GM12892 (cell line): ENCODE measurements at regions not wholly inside any gene's neighbourhood (a gene's known extent, or its start where the extent isn't known, plus 50 kb on each side); places are given as distances from the start of the nearest gene placed in this dataset.

Experiments used
- DNase-seq: peaks from one replicate; pipeline ENCODE4 v3.0.0; 2011; ENCODE audit not compliant: insufficient read length
- FAIRE-seq: peaks from 2 replicates; lab custom pipeline; 2011; peaks lifted over from hg19 to GRCh38; lab: Jason Lieb, UNC
- POLR2A ChIP-seq: IDR thresholded peaks from 2 replicates; pipeline ENCODE4 v1.6.1; 2011; ENCODE audit warnings: low read depth, low read length, control low read depth
- POLR2AphosphoS5 ChIP-seq: IDR thresholded peaks from 2 replicates; pipeline ENCODE4 v1.6.1; 2011; ENCODE audit warnings: low read depth, low read length, control low read depth
- TAF1 ChIP-seq: IDR thresholded peaks from 2 replicates; pipeline ENCODE4 v1.6.1; 2011; ENCODE audit warnings: low read depth, mild to moderate bottlenecking, control low read depth, low read length, borderline replicate concordance

DNA sequence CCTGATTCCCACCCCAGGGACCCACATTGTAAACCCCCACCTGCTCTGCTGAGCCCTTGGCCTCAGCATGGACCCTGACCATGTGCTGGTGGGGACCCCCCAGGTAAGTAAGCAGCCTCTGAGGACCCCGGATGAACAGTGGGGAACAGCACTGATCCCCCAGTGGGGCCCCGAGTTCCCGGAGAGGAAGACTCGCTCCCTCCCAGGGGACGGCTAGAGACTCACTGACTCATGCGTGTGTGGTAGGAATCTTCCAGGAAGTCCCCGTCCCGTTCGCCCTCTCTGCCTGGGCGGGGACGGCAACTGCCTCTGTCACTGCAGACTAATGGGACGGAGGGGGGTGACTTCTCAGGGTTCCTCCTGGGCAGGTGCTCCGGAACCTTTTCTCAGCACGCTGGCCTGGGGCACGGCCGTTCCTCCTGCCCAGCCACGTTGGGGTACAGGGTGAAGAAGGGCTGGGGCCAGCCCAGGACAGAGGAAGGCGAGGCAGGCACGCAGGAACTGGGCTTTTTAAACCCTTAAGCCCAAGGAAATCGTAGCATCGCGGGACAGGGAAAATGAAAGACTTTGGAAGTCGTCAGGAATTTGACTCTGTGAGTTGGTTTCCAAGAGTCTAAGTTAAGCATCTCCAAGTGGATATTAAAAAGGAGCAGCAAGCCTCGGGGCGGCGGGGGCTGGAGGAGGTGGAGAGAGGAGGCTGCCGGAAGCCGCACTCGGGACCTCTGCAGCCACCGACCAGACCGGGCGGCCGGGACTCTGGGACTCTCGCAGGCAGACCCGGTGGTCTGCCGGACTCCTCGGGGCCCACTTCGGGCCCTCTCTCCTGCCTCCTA is 178.7 kb downstream of the SEC14L1 start:
- peak; percentile 28; the same call in 1 of the 2 replicates for TF ChIP-seq TAF1
- 0 out of 2 replicates have a peak, but pooled peaks have one; percentile 68 for TF ChIP-seq POLR2AphosphoS5
- TF ChIP-seq POLR2A = peak; percentile 63; the same call in 1 of the 2 replicates
- DNase-seq (peak; percentile 69), FAIRE-seq (peak; percentile 88)

DNA sequence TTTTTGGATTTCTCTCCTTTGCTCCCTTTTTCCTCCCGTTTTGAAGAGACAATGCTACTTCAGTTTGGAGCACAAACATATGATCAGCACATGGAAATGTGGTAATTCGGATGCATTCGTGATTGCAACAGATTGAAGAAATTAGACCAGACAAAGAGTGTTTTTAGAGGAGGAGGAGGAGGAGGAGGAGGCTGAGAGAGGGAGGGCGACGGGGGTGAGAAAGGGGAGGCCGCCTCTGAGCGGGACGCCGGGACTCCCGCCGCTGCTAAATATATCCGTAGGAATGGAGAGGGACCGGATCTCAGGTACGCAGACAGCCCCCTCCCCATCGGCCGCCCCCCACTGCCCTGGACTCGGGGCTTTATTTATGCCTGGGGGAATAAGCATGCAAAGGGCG is 179.3 kb downstream of the SEC14L1 start:
- peak; percentile 12 for DNase-seq
- no peak for TF ChIP-seq POLR2A
- TF ChIP-seq TAF1 = no peak
- no peak for TF ChIP-seq POLR2AphosphoS5
- no peak for FAIRE-seq

DNA sequence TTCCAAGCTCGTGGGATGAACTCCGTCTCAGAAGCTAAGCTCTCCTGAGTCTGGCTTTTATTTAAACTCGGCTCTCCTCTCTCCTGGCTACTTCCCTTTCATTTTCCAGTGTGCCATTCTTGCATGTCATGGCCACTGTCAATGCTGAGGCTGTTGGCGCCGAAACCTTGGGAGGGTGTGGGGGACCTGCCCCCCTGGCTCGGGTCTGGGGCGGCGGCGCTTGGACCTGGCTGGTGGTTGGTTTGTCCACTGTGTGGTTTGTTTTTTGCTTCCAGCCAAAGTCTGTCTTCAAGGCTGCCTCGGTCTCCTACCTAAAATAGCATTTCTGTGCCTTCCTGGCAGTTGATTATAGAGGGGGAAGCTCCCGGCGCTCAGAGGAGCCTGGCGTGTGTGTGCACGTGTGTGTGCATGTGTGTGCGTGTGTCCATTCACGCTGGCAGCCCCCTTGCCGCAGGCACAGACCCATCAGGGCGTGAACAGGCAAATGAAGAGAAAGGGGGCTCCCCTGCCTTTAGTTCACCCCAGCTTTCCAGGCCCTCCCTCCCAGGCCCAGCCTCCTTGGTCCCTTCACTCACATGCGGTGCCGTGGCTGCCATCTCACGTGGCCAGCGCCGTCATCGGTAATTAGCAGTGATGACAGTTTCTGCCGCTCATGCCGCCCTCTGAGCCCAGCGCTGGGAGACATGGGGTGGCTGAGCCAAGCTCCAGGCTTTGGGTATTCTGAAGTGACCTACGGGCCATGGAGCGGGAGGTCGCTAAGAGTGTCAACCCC is 179.9 kb downstream of the SEC14L1 start:
- peak; percentile 73 for TF ChIP-seq POLR2A
- peak; percentile 60; the same call in 1 of the 2 replicates for TF ChIP-seq TAF1
- TF ChIP-seq POLR2AphosphoS5 = no peak; the same call in 1 of the 2 replicates
- FAIRE-seq = peak; percentile 48
- peak; percentile 48 for DNase-seq

DNA sequence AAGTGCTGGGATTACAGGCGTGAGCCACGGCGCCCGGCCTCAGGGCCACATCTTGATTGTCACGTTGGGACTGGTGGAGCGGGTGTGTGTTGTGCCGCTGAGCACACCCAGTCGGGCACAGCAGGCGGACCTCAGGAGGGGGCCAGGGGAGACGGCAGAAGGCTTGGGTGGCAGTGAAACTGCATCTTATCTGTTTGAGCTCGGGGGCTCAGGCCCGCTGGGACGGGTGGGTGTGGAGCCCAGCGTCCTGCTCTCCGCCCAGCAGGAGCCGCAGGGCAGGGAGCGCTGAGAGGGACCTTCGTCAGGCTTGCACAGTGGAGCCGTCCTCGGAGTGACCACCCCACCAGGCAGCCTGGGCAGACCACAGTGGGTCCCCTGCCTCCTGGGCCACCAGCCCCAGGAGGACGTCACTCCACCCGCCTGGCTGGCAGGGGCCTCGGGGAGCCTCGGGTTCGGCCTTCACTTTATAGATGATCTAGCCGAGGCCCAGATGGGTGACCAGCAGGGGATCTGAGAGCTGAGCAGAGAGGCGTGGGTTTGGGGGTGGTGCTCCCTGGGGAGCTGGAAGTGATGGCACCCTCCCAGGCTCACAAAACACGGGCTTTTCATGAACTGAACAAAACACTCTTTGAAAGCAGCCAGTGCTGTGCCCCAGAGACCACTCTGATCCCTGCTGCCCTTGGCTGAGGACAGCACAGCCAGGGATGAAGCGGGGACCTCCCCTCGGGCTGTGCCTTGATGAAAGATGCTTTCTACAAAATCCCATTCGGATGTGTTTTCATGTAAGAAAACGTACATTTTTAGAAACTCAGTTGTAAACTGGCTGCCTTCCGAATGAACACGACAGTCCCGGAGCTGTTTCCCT is 181.1 kb downstream of the SEC14L1 start:
- TF ChIP-seq POLR2A = no peak
- TF ChIP-seq TAF1 = no peak
- no peak for TF ChIP-seq POLR2AphosphoS5
- FAIRE-seq = no peak
- DNase-seq = peak; percentile 1

DNA sequence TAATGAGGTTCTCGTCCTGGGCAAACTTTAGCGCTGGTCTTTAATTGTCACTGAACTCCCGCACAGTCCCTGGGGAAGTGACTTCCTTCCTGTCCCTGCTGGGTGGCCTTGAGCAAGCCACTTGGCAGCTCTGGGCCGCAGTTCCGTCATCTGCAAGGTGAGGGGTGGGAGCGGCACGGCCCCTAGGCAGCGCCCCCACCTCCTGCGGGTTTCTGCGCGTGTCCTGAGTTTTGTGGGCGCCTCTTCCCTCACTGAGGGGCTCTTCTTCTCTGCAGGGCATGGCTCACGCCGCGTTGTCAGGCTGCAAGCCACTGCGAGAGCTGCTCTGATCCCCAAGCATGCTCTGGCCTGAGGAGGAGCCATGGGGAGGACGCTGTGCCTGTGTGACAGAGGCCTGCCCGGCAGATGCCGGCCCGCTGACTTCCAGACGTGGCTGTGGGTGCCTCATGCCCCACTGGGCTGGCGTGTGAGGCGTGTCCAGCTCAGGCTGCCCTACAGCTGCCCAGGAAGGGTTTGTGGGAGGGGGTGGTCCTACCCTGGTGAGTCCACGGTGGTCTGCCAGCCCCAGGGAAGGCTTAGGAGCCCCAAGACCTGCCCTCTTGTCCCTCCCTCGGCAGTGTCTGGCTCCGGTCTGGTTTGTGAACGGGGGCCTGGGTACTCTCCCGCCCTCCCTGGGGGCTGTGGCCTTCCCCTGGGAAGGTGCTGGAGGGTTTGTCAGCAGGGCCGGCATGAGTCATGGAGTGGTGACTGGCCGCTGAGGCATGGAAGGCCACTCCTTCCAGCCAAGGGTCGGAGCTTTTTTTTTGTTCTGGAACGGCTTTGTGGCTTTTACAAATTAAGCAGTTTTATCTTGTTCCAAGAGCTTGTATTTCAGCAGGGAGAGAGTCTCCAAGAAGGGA is 182.0 kb downstream of the SEC14L1 start:
- TF ChIP-seq TAF1 (peak; percentile 35; the same call in 1 of the 2 replicates), POLR2A (no peak; the same call in 1 of the 2 replicates), POLR2AphosphoS5 (peak; percentile 9; the same call in 1 of the 2 replicates)
- peak; percentile 79 for FAIRE-seq
- peak; percentile 26 for DNase-seq

DNA sequence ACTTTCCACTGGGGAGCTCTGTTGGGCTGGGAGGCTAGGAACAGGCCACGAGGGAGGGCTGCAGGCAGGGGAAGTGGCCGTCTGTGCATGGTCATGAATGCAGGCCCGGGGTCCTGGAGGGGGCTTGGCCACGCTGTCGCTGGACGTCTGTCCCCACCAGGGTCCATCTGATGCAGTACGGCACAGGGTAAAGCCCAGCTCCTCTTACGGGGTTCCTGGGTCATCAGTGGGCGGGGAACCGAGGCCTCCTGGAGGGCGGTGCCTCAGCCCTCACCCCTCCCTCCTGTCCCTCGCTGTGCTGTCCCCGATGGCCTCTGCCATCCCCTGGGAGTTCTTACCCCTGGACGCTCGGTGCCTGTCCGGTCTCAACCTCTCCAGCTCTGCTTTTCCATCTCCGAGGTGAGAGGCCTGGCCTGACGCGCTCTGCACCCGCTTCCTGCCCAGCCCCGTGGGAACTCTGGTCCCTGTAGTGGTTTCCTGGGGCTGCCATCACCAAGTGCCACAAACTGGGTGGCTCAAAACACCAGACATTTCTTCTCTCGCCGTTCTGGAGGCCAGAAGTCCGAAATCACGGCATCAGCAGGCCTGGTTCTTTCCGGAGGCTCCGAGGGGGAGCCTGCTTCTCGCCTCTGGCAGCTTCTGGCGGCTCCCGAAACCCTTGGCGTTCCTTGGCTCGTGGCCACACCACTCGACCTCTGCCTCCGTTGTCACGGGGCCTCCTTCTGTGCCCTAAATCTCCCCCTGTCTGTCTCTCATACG is 182.8 kb downstream of the SEC14L1 start:
- DNase-seq (no peak), FAIRE-seq (peak; percentile 83)
- no peak for TF ChIP-seq TAF1
- 0 out of 2 replicates have a peak, but pooled peaks have one; percentile 13 for TF ChIP-seq POLR2AphosphoS5

DNA sequence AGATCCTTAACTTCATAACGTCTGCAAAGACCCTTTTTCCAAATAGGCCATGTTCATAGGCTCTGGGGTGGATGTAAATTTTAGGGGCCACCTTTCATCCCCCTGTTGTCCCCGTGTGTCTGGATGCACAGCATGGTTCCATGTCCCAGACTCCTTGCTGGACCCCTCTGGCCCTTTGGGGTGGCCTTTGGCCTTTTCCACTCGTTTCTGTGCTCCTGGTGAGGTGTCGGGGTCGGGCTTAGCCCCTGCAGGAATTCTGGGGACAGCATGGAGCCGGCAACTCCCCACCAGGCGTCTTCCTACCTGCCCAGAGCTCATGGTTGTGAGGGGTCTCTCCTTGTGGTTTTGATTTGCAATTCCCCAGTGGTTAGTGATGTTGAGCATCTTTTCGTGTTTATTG is 183.5 kb downstream of the SEC14L1 start:
- TF ChIP-seq POLR2AphosphoS5 (no peak), TAF1 (no peak), POLR2A (no peak)
- DNase-seq (no peak), FAIRE-seq (no peak)

DNA sequence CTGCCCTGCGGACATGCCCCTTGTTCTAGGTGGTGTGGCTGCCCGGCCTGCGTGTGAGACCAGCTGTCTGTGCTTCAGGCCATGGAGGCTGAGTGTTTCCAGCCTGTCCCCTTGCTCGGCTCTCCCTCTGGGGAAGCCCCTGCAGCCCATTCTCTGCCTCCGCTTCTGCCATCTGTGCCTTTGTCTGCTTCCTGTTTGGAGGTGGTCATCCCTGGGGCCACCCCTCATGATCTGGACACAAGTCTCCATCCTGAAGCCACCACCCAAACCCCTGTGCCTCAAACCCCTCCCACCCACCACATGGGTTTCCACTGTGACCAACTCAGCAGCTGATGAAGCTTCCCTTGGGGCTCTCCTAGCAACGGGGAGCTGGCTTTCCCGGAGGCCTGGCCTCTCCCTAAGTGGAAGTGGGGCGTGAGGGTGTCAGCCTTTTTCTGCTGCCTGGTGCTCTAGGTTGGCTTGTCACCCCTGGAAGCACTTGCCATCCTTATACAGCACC is 184.9 kb downstream of the SEC14L1 start:
- no peak for DNase-seq
- no peak for FAIRE-seq

DNA sequence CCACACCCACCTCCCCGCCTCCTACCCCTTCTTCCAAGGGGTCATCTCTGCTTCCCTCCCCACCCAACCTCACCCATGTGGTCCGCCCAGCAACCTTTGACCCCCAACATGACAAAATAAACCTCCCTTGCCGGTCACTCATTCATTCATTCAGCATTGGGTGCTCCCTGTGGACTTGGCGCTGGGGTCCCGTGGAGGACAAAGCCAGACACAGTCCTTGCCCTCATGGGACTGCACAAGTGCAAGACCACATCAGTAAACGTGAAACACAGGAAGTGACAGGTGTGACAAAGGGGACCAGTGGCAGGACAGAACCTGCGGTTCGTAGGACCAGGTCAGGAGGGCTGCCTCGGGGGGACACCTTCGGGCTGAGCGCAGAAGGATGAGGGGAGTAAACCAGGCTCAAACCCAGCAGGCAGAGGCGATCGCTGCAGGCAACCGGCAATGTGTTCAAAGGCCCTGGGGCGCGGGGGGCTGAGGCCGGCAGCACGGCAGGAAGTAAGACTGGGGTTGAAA is 185.4 kb downstream of the SEC14L1 start:
- TF ChIP-seq POLR2A (no peak), POLR2AphosphoS5 (no peak), TAF1 (no peak)
- DNase-seq = no peak
- no peak for FAIRE-seq

More for the DNA sequence above, 184.9 kb downstream of the SEC14L1 start:
- no peak for TF ChIP-seq POLR2A
- no peak for TF ChIP-seq POLR2AphosphoS5
- TF ChIP-seq TAF1 = no peak

DNA sequence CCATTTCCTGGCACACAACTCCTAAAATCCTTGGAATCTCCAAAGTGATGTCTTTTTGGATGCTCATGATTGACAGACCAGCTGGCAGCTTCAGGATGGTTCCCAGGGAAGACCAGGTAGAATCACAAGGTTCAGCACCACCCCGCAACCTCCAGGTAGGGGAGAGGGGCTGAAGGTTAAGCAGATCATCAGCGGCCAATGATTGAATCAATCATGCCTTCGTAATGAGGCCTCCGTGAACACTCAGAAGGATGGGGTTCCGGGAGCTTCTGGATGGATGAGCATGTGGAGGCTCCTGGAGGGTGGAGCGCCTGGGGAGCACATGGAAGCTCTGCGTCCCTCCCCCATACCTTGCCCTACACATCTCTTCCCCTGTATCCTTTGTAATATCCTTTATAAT is 185.9 kb downstream of the SEC14L1 start:
- no peak for DNase-seq
- no peak for FAIRE-seq
- TF ChIP-seq POLR2AphosphoS5 = no peak
- no peak for TF ChIP-seq TAF1
- TF ChIP-seq POLR2A = no peak
